NT2/D1 (cell line): ENCODE measurements at regions not wholly inside any gene's neighbourhood (a gene's known extent, or its start where the extent isn't known, plus 50 kb on each side); places are given as distances from the start of the nearest gene placed in this dataset.

Source experiments
- SUZ12 ChIP-seq: IDR thresholded peaks from 2 replicates; pipeline ENCODE4 v1.6.1; 2011; ENCODE audit not compliant: insufficient read length, insufficient read depth; ENCODE audit errors: extremely low read depth
- YY1 ChIP-seq: IDR thresholded peaks from 2 replicates; pipeline ENCODE4 v1.6.1; 2011; ENCODE audit not compliant: insufficient read length, insufficient read depth
- ZNF274 ChIP-seq: IDR thresholded peaks from 2 replicates; pipeline ENCODE4 v1.6.1; 2011; ENCODE audit warnings: mild to moderate bottlenecking, low read depth, low read length

- TF ChIP-seq SUZ12 (no peak), YY1 (no peak), ZNF274 (no peak)
Measured at GRCh38 chr9:25814023-25814422, 135.8 kb upstream of the TUSC1 start.
